GM18858 (cell line): ENCODE measurements at regions not wholly inside any gene's neighbourhood (a gene's known extent, or its start where the extent isn't known, plus 50 kb on each side); places are given as distances from the start of the nearest gene placed in this dataset.
"Not testable (repeated sequence)": the region's sequence is repeated elsewhere in the genome, so short reads cannot be mapped to it uniquely, and the experiment has no call there.

Experiments used
- ATAC-seq: cut with Tn5 transposase; IDR thresholded peaks from one replicate; pipeline ENCODE4 v1.9.1; 2021; ENCODE audit not compliant: unreplicated experiment

DNA sequence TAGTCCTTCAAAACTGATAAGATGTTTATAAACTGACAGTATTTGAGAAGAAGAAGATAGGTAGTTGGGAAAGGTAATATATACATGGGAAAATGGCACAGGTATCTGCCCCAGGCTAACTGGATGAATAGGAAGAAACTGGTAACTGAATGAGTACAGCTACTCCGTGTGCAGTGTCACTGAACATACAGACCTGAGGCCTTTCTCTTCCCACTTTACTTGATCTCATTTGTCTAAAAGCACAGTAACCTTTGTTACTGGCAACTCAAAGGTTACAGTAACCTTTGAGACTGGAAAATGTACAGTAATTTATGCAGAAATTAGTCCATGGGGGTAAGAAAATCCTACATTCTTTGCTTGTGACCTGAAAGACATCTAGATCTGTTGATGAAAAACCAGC, 735.0 kb upstream of the RIOK2 start:
- no peak for ATAC-seq

- ATAC-seq = no peak
These were observed 735.6 kb upstream of the RIOK2 start for GRCh38 chr5:97918620-97919019.

DNA sequence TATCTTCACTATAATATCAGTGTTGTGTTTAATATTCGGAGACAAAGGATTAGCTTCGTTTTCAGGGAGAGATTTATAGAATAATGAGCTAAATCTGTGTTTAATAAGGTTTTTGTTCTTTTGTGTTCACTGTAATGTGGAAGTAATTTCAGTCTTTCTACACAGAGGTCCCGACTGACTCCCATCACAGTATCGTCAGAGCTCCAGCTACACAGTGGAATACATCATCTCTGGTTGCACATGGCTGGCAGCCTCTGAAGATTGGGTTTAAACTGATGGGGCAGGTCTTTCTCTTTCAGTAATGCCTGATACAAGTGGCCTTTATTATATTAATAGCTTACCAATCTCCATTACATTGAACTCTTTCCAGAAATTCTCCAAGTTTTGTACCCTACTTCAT, 736.7 kb upstream of the RIOK2 start:
- no peak for ATAC-seq

- no peak for ATAC-seq
These were observed 739.7 kb upstream of the RIOK2 start for GRCh38 chr5:97922776-97923175.

DNA sequence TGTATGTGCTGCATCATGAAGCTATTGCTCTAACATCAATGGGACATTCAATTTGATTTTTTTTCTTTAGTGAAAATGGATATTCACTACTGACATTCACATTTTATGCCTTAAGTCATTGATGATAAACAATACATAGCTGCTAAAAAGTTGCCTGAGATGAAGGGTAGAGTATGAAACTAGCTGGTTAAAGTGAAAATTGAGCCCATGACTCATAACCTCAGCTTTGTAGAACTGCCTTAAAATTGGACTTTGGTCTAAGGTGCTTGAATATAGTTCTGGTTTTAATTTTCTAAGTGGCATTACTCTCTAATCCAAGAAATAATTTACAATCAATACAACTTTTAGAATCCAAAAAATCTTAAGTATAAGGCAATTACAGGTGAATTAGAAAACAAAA, 740.4 kb upstream of the RIOK2 start:
- peak; percentile 40 for ATAC-seq

DNA sequence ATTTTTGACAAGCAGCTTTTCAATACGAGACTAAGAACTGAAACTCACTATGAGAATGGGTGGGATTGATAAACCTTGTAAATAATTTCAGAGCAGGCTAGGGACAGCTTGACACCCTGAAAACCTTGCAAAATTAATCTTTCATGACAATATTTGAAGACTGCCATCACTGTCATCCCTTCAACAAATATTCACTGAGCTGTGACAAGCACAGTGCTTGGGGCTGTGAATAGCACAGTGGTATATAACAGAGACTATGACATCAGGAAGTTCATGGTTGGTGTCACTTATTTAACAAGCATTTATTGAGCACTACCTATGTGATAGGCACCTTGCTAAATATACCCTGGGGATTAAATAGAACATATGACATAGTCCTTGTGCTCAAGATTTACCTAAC, 741.0 kb upstream of the RIOK2 start:
- ATAC-seq = peak; percentile 49

DNA sequence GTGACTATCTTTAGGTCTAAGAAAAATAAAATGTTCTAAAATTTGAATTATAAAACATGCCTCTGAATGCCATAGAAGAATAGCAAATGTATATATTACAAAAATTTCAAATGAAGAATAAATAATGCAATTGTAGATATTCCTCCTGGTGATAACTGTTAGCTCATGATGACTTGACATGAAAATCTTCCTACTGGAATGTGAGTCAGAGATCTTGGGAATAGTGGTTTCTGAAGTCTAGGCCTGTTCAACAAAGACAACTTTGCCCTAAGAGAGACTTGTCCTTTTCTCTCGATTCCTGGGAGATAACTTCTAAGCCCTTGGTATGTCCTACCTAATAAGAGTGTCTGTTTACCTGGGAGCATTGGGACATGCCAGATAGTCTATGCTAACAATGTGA, 746.3 kb upstream of the RIOK2 start:
- ATAC-seq = no peak

GRCh38 chr5:97931829-97932228, 748.8 kb upstream of the RIOK2 start:
- ATAC-seq = no peak

DNA sequence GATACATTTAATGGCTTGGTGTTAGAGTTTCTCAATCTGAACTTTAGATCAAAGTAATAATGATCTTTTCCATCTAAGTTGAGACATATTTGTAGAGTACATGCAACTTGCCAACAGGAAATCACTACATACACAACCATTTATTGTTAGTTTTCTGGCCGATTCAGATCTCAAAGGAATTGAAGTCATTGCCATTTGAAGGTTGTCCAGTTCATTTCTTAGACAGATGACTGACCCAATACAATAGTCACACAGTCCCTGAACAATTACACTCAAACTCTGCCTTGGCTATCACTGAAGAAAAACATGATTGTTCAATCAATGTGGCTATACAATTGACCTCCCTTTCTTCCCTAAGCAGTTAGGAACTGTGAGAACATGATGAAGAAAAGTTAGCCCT, 753.2 kb upstream of the RIOK2 start:
- ATAC-seq = no peak

GRCh38 chr5:97937846-97938245, 754.8 kb upstream of the RIOK2 start:
- no peak for ATAC-seq

DNA sequence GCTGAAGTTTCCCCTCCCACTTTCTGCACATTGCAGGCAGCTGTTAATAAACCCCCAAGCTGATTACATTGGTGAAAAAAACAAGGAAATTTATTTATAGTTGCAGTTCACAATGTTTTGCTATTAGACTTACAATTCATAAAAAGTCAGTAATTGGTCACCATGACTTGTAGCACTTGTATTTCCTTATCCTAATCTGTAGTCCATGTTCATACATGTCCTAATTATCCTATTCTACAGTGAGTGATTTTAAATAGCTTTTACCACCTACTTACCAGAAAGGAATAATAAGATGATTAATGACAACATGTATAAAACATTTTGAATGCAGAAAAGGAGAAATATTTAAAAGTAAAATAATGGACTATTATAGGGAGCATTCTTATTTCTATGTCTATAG, 760.0 kb upstream of the RIOK2 start:
- no peak for ATAC-seq

DNA sequence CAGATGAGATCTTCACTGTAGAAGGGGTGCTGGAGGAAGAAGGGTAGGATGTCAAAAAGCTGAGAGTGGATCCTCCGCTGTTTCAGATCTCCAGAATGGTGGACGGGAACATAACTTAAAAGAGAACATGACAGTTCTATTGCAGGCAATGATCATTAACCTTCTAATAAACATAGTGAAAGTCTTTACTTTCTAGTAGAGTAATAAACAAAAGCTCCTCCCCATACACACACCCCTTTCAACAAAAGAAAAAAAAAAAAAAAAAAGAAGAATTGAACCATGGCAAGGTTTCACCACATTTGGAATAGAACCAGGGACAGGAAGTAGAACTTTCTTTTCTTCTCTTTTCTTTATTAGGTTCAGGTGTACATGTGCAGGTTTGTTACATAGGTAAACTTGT, 768.1 kb upstream of the RIOK2 start:
- no peak for ATAC-seq

DNA sequence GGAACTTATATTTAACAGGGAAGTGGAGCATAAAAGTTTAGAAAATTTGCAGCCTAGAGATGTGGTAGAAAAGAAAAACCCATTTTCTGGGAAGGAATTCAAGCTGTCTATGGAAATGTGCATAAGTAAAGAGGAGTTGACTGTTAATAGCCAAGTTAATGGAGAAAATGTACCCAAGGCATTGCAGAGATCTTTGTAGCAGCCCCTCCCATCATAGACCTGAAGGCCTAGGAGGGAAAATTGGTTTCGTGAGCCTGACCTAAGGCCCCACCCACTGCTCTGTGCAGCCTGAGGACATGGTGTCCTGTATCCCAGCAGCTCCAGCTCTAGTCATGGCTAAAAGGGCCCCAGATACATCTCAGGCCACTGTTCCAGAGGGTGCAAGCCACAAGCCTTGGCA, 772.4 kb upstream of the RIOK2 start:
- no peak for ATAC-seq

GRCh38 chr5:97967292-97967691, 784.2 kb upstream of the RIOK2 start:
- ATAC-seq = no peak

- ATAC-seq = no peak
These were observed 785.3 kb upstream of the RIOK2 start for GRCh38 chr5:97968346-97968745.

DNA sequence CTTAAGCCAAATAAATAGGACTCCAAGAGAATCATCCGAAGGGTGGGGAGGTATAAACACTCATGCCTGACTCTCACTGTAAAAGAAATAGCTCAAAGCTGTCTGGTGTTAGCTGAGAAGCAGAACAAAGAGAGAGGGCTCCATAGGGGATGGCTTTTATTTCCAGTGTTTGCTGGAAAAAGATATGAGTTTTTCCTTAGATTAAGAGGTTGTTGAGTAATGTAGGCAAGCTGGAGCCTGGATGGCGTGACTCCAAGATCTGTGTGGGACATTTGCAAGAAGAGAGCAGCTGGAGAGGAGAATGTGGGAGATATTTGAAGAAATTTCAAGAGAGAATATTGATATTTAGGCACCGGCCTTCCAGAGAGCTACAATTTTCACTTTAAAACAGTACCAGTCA, 793.7 kb upstream of the RGMB start:
- ATAC-seq = no peak

DNA sequence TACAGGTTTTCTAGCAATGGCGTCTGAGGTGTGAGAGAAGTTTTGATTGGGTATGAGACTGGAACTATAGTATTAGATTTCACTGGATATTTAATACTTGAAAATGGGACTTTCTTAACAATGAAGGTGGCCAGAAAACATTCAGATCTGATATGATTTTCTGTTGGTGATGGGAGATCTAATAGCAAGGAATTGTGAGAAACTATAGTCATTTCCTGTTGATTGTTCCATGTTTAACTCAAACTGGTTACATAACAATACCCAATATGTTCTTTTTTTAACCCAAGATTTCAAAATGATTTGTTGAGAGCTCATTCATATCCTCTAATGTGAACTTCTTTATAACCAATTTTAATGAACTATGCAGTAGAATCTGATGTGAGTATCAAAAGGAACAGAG, 793.2 kb upstream of the RGMB start:
- ATAC-seq = no peak

DNA sequence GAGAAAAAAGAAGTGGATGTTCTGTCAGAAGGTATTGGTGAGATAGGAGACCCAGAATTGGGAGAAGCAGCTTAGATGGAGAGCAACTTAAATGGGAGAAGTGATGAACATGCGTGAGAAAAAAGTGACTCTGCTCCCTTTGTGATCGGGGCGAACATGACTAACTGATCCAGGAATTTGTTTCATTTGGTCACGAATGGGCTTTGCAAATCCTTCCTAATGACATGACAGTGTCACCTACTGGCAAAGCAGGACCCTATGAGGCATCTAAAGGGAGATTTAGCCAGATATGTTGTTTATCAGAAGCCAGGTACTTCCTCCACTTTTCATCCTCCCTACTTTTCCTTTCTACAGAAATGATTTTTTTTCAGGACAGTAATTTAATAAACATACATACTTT, 787.4 kb upstream of the RGMB start:
- no peak for ATAC-seq

DNA sequence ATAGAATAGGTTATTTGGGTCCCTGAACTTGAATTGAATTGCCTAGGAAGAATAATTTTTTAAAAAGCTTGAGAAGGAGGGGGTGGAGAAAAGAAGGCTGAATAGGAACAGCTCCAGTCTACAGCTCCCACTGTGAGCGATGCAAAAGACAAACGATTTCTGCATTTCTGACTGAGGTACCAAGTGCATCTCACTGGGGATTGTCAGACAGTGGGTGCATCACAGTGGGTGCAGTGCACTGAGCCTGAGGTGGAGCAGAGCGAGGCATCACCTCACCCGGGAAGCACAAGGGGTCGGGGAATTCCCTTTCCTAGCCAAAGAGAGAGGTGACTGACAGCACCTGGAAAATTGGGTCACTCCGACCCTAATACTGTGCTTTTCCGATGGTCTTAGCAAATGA, 782.2 kb upstream of the RGMB start:
- no peak for ATAC-seq

DNA sequence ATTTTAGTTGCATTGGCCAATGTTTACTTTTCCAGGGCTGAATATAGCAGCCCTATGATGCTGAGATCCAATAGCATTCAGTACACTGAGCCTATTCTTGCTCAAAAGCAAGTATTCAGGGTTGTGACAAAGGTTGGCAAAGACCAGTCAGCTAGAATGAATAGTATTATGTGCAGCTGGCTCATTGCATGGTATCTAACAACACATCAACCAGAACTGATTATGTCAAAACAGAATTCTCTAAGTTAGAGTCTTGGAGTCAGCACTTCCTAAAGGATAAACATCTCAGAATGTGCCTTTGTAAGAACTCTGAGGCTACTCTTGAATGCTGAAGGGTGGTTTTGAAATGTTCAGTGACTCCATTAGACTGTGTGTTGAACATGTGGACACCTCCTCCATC, 774.5 kb upstream of the RGMB start:
- ATAC-seq = no peak

DNA sequence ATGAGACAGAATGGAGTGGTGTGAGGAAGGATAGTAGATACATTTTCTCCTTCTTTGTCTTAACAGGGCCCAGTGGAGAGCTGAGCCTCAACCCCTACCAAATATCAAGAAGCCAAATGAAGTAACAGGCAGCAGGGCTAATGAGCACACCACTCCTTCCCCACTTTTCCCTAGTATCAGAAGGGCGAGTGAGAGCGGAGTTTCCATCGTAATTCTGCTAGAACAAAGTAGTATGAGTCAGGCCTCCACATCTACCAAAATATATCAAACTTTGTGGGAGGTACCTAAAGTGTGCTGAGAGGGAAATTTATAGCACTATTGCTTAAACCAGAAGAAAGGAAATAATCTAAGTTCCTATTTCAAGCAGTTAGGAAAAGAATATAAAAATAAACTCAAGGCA, 769.0 kb upstream of the RGMB start:
- no peak for ATAC-seq

DNA sequence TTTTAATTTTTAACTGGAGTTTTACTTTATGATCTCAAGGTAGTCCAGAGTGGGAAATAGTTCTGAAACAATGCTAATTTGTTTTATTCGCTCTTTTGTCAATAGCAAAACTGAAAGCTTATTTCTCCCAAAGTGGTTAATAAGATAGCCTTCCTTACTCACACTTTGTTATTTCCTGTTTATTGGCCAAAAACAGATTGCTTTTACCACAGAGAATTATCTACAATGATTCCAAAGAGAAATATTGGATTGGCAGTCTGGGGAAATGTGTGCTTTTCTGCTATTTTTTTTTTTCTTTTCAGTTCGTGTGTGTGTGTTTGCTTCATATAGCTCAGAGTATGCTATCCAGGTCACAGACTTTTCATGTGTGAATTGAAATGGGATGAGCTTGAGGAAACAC, 756.7 kb upstream of the RGMB start:
- ATAC-seq = no peak

- ATAC-seq = not testable (repeated sequence)
These were observed 743.2 kb upstream of the RGMB start for GRCh38 chr5:98030273-98030672.

GRCh38 chr5:98031036-98031435, 742.4 kb upstream of the RGMB start:
- not testable (repeated sequence) for ATAC-seq
